SK-N-SH treated with all-trans-retinoic acid at 6 μM for 48 hours (cell line): ENCODE measurements at regions not wholly inside any gene's neighbourhood (a gene's known extent, or its start where the extent isn't known, plus 50 kb on each side); places are given as distances from the start of the nearest gene placed in this dataset.
A peak's percentile ranks its signal among the peaks of the same experiment; 100 is the strongest.

Experiments used
- ATAC-seq: fragments of 200-7000 bp; cut with Tn5 transposase; 3 replicates; pipeline ENCODE4 v1.9.1; 2020; ENCODE audit warnings: mild to moderate bottlenecking, moderate library complexity
- CSDC2 ChIP-seq: fragments of 250-450 bp; sonication (Bioruptor Pico); IDR thresholded peaks from 2 replicates; pipeline ENCODE4 v1.5.0; 2020; ENCODE audit warnings: mild to moderate bottlenecking, moderate library complexity
- ISL1 ChIP-seq: fragments of 250-450 bp; sonication (Bioruptor Pico); IDR thresholded peaks from 2 replicates; pipeline ENCODE4 v2.1.2; 2022; ENCODE audit warnings: mild to moderate bottlenecking, moderate library complexity
- OSR1 ChIP-seq: fragments of 250-450 bp; sonication (Bioruptor Pico); IDR thresholded peaks from 2 replicates; pipeline ENCODE4 v1.8.0; 2022; ENCODE audit warnings: moderate library complexity, mild to moderate bottlenecking, inconsistent platforms
- TCF4 ChIP-seq: fragments of 250-450 bp; sonication (Bioruptor Pico); IDR thresholded peaks from 2 replicates; pipeline ENCODE4 v1.8.0; 2021; ENCODE audit warnings: mild to moderate bottlenecking, moderate library complexity, borderline replicate concordance
- TOX ChIP-seq: fragments of 250-450 bp; sonication (Bioruptor Pico); IDR thresholded peaks from 2 replicates; pipeline ENCODE4 v1.8.0; 2021; ENCODE audit warnings: mild to moderate bottlenecking, moderate library complexity, borderline replicate concordance
- ZC3H10 ChIP-seq: fragments of 250-450 bp; sonication (Bioruptor Pico); IDR thresholded peaks from 2 replicates; pipeline ENCODE4 v1.5.1; 2021; ENCODE audit warnings: mild to moderate bottlenecking, moderate library complexity
- ZFP3 ChIP-seq: fragments of 250-450 bp; sonication (Bioruptor Pico); IDR thresholded peaks from 2 replicates; pipeline ENCODE4 v1.5.0; 2020; ENCODE audit warnings: mild to moderate bottlenecking, moderate library complexity
- ZFP30 ChIP-seq: fragments of 450-650 bp; formaldehyde crosslinking; IDR thresholded peaks from 2 replicates; pipeline ENCODE4 v1.5.0; 2022; ENCODE audit warnings: mild to moderate bottlenecking, moderate library complexity
- ZNF565 ChIP-seq: fragments of 450-650 bp; formaldehyde crosslinking; conservative IDR thresholded peaks from 2 replicates; pipeline ENCODE4 v1.5.0; 2020; ENCODE audit warnings: low read depth, mild to moderate bottlenecking, moderate library complexity
- ZNF70 ChIP-seq: fragments of 450-650 bp; formaldehyde crosslinking; IDR thresholded peaks from 2 replicates; pipeline ENCODE4 v1.5.0; 2020; ENCODE audit warnings: mild to moderate bottlenecking, moderate library complexity
- ZNF8 ChIP-seq: fragments of 450-650 bp; formaldehyde crosslinking; IDR thresholded peaks from 2 replicates; pipeline ENCODE4 v1.5.0; 2020; ENCODE audit warnings: mild to moderate bottlenecking, moderate library complexity
- TF ChIP-seq, protein P1 (sequence below): fragments of 250-450 bp; sonication (Bioruptor Pico); IDR thresholded peaks from 2 replicates; pipeline ENCODE4 v1.5.0; 2020; ENCODE audit warnings: mild to moderate bottlenecking, moderate library complexity
- TF ChIP-seq, protein P2 (sequence below): fragments of 250-450 bp; sonication (Bioruptor Pico); IDR thresholded peaks from 2 replicates; pipeline ENCODE4 v1.5.1; 2020; ENCODE audit warnings: low read depth, mild to moderate bottlenecking, moderate library complexity
- TF ChIP-seq, protein P3 (sequence below): fragments of 250-450 bp; sonication (Bioruptor Pico); IDR thresholded peaks from 2 replicates; pipeline ENCODE4 v1.5.1; 2021; ENCODE audit warnings: mild to moderate bottlenecking, moderate library complexity
- TF ChIP-seq, protein P4 (sequence below): fragments of 250-450 bp; sonication (Bioruptor Pico); IDR thresholded peaks from 2 replicates; pipeline ENCODE4 v1.8.0; 2020; ENCODE audit warnings: mild to moderate bottlenecking, moderate library complexity, borderline replicate concordance

DNA sequence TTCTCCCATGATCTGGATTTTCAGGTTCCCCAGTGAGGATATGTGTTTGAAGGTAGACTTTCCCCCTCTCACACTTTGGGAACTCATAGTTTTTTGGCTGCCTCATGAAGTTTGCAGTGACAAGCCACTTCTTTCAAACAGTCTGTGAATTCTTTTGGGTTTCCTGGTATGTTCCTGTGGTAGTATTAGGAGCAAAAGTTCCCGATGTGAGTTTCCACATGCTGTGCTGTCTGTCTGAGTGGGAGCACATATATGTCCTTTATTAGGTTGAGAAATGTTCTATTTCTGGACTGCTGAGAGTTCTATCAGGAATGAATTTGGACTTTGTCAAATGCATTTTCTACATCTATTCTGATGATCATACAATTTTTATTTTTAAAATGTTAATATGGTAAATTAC lies 273.2 kb upstream of the TARS1 start (continued):
- no peak for TF ChIP-seq ZFP30 (CRISPR knock-in tag)

DNA sequence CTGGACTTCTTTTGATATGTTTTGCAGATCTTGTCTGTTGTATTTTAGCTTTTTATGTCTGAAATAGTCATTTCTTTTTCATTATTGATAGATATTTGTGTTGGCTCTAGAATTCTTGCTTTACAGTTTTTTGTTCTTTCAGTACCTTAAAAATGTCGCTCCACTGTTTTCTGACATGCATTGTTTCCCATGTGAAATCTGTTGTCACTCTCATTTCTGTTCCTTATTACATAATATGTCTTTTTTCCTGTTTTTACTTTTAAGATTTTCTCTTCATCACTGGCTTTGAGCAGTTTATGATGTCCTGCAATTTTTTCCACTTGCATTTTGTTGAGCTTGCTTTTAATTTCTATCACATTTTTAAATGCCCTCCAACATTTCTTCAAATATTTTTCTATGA lies 270.4 kb upstream of the TARS1 start:
- TF ChIP-seq ZC3H10 (CRISPR knock-in tag) = no peak
- TF ChIP-seq ZNF8 (CRISPR knock-in tag) = no peak
- no peak for TF ChIP-seq ZFP3 (CRISPR knock-in tag)
- TF ChIP-seq CSDC2 = no peak
- no peak for ATAC-seq

DNA sequence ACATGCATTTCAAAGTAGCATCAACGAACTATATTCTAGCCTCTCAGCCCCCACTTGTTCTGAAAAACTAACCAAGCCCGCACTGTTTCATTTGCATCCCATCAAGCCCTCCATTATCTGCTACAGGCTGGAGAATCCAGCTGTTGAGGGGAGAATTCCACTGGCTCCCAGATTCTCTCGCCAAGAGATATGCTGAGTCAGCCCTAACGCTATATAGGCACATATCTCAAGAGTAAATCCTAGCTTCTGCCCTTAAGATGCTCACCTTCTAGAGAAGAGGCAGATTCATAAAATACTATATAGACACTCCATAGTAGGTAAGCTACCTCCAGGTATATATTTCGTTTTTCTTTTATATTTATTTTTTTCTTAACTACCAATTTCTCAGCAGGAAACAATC lies 266.4 kb upstream of the TARS1 start:
- ATAC-seq = no peak
- TF ChIP-seq CSDC2 (no peak), ZNF565 (CRISPR knock-in tag) (no peak), ZNF70 (CRISPR knock-in tag) (no peak), ZNF8 (CRISPR knock-in tag) (no peak)

DNA sequence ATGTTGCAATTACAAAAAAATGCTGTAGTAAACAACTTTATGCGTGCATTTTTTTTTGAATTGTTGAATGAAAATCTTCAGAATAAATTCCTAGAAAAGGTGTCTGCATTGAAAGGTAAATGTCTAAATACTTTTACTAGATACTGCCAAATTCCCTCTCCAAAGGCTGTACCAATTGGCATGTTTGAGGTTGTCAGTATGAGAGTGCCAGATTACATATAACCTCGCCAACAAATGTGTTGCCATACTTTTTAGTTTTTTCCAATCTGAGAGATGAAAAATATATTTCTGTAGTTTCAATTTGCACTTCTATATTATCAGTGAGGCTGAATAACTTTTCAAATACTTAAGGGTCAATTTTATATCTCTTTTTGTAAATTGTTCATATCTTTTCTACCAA lies 261.5 kb upstream of the TARS1 start:
- no peak for ATAC-seq
- TF ChIP-seq OSR1 (CRISPR knock-in tag) (no peak), ZFP3 (CRISPR knock-in tag) (no peak), TCF4 (CRISPR knock-in tag) (no peak), ZNF70 (CRISPR knock-in tag) (no peak)
- TF ChIP-seq, protein P1, sequence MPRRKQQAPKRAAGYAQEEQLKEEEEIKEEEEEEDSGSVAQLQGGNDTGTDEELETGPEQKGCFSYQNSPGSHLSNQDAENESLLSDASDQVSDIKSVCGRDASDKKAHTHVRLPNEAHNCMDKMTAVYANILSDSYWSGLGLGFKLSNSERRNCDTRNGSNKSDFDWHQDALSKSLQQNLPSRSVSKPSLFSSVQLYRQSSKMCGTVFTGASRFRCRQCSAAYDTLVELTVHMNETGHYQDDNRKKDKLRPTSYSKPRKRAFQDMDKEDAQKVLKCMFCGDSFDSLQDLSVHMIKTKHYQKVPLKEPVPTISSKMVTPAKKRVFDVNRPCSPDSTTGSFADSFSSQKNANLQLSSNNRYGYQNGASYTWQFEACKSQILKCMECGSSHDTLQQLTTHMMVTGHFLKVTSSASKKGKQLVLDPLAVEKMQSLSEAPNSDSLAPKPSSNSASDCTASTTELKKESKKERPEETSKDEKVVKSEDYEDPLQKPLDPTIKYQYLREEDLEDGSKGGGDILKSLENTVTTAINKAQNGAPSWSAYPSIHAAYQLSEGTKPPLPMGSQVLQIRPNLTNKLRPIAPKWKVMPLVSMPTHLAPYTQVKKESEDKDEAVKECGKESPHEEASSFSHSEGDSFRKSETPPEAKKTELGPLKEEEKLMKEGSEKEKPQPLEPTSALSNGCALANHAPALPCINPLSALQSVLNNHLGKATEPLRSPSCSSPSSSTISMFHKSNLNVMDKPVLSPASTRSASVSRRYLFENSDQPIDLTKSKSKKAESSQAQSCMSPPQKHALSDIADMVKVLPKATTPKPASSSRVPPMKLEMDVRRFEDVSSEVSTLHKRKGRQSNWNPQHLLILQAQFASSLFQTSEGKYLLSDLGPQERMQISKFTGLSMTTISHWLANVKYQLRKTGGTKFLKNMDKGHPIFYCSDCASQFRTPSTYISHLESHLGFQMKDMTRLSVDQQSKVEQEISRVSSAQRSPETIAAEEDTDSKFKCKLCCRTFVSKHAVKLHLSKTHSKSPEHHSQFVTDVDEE (CRISPR knock-in tag) = no peak
- TF ChIP-seq, protein P2, sequence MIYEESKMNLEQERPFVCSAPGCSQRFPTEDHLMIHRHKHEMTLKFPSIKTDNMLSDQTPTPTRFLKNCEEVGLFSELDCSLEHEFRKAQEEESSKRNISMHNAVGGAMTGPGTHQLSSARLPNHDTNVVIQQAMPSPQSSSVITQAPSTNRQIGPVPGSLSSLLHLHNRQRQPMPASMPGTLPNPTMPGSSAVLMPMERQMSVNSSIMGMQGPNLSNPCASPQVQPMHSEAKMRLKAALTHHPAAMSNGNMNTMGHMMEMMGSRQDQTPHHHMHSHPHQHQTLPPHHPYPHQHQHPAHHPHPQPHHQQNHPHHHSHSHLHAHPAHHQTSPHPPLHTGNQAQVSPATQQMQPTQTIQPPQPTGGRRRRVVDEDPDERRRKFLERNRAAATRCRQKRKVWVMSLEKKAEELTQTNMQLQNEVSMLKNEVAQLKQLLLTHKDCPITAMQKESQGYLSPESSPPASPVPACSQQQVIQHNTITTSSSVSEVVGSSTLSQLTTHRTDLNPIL (CRISPR knock-in tag) = no peak
- TF ChIP-seq, protein P3, sequence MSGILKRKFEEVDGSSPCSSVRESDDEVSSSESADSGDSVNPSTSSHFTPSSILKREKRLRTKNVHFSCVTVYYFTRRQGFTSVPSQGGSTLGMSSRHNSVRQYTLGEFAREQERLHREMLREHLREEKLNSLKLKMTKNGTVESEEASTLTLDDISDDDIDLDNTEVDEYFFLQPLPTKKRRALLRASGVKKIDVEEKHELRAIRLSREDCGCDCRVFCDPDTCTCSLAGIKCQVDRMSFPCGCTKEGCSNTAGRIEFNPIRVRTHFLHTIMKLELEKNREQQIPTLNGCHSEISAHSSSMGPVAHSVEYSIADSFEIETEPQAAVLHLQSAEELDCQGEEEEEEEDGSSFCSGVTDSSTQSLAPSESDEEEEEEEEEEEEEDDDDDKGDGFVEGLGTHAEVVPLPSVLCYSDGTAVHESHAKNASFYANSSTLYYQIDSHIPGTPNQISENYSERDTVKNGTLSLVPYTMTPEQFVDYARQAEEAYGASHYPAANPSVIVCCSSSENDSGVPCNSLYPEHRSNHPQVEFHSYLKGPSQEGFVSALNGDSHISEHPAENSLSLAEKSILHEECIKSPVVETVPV (CRISPR knock-in tag) = no peak

DNA sequence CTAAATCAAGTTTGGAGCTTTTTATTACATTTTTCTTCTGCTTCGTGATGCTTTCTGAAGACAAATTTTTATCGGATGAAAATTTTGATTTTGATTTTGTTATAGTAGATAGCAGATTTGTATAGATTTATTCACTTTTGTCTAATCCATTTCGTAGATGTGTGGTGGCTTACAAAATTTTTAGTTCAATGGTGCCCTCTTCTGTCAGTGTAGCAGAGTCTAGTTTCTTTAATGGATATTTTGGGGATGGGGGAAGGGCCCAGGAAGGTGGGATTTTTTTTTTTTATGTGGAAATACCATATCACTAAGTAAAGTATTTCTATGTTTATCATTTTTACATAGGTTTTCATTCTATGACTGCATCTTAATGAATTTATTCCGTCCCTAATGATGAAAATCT lies 259.9 kb upstream of the TARS1 start:
- peak; percentile 83 for ATAC-seq
- TF ChIP-seq ZNF565 (CRISPR knock-in tag) = no peak
- TF ChIP-seq, protein P4, sequence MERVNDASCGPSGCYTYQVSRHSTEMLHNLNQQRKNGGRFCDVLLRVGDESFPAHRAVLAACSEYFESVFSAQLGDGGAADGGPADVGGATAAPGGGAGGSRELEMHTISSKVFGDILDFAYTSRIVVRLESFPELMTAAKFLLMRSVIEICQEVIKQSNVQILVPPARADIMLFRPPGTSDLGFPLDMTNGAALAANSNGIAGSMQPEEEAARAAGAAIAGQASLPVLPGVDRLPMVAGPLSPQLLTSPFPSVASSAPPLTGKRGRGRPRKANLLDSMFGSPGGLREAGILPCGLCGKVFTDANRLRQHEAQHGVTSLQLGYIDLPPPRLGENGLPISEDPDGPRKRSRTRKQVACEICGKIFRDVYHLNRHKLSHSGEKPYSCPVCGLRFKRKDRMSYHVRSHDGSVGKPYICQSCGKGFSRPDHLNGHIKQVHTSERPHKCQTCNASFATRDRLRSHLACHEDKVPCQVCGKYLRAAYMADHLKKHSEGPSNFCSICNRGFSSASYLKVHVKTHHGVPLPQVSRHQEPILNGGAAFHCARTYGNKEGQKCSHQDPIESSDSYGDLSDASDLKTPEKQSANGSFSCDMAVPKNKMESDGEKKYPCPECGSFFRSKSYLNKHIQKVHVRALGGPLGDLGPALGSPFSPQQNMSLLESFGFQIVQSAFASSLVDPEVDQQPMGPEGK = no peak
- no peak for TF ChIP-seq ZC3H10 (CRISPR knock-in tag)

DNA sequence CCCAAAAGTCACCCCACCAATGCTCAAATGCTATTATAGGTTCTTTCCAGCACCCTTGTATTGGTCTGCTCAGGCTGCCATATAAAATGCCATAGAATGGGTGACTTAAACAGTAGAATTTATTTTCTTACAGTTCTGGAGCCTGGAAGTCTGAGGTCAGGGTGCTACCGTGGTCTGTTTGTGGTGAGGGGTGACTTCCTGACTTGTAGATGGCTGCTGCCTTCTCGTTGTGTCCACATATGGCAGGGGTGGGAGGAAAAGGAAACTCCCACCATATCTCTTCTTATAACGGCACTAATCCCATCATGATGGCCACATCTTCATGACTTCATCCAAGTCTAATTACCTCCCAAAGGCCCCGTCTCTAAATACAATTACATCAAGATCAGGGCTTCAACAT lies 257.8 kb upstream of the TARS1 start:
- TF ChIP-seq ISL1 (CRISPR knock-in tag) = no peak
- no peak for TF ChIP-seq ZNF70 (CRISPR knock-in tag)
- TF ChIP-seq, protein P4 = no peak
- no peak for TF ChIP-seq TOX
- no peak for ATAC-seq
